Left ventricle myocardium inferior (tissue), 1 donor: ENCODE measurements at regions not wholly inside any gene's neighbourhood (a gene's known extent, or its start where the extent isn't known, plus 50 kb on each side); places are given as distances from the start of the nearest gene placed in this dataset.
"Not testable (repeated sequence)": the region's sequence is repeated elsewhere in the genome, so short reads cannot be mapped to it uniquely, and the experiment has no call there.

Source experiments
- DNase-seq: peaks from one replicate; pipeline ENCODE4 v3.0.0-alpha.2; 2020
- H3K27ac ChIP-seq: fragments of 200-600 bp; replicated peaks from 2 replicates; pipeline ENCODE4 v1.8.0; 2021
- H3K27me3 ChIP-seq: fragments of 200-600 bp; 2 replicates; pipeline ENCODE4 v1.8.0; 2021; ENCODE audit warnings: low read depth
- H3K36me3 ChIP-seq: fragments of 200-600 bp; 2 replicates; pipeline ENCODE4 v1.8.0; 2021
- H3K4me1 ChIP-seq: fragments of 200-600 bp; 2 replicates; pipeline ENCODE4 v1.8.0; 2021
- H3K4me3 ChIP-seq: fragments of 200-600 bp; 2 replicates; pipeline ENCODE4 v1.8.0; 2021; ENCODE audit warnings: mild to moderate bottlenecking, moderate library complexity
- H3K9me3 ChIP-seq: fragments of 200-600 bp; replicated peaks from 2 replicates; pipeline ENCODE4 v1.8.0; 2021
- intact Hi-C: fragments of 100-400 bp; cut with micrococcal nuclease; formaldehyde crosslinking; loops from one replicate; pipeline ENCODE4 v1.11.0; 2022
- TF ChIP-seq, protein P1 (sequence below): fragments of 200-600 bp; IDR thresholded peaks from 2 replicates; pipeline ENCODE4 v1.8.0; 2021; ENCODE audit warnings: antibody characterized with exemption, mild to moderate bottlenecking, borderline replicate concordance
- donor health status: DM: no; HTN: yes; CAD: no; lungs with severe emphysema.

DNA sequence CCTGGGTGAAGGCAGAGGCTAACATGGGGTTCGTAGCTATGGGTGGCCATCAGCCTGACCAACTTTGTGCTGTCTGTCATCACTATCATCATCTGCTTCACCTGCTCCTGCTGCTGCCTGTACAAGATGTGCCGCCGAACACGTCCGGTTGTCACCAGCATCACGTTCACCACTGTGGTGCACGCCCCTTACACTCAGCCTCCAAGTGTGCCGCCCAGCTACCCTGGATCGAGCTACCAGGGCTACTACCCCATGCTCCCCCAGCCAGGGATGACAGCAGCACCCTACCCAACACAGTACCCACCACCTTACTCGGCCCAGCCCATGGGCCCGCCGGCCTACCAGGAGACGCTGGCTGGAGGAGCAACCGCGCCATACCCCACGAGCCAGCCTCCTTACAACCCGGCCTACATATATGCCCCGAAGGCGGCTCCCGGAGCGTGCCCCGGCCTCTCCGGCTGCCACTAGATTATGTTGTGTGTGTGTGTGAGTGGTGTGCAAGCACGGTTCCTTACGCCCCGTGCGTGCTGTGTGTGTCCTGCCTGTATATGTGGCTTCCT, 213.4 kb upstream of the XIST start:
- H3K4me3 ChIP-seq = no peak overlapping the region
- intact Hi-C loops = no loop called here
- H3K36me3 ChIP-seq = peaks cover 10% of the 10 kb centered on the region
- no peak for DNase-seq
- H3K4me1 ChIP-seq = no peaks in the 10 kb centered on the region
- peaks cover 29% of the 10 kb centered on the region for H3K9me3 ChIP-seq
- no peak overlapping the region for H3K27ac ChIP-seq
- no peaks in the 10 kb centered on the region for H3K27me3 ChIP-seq
- TF ChIP-seq, protein P1, sequence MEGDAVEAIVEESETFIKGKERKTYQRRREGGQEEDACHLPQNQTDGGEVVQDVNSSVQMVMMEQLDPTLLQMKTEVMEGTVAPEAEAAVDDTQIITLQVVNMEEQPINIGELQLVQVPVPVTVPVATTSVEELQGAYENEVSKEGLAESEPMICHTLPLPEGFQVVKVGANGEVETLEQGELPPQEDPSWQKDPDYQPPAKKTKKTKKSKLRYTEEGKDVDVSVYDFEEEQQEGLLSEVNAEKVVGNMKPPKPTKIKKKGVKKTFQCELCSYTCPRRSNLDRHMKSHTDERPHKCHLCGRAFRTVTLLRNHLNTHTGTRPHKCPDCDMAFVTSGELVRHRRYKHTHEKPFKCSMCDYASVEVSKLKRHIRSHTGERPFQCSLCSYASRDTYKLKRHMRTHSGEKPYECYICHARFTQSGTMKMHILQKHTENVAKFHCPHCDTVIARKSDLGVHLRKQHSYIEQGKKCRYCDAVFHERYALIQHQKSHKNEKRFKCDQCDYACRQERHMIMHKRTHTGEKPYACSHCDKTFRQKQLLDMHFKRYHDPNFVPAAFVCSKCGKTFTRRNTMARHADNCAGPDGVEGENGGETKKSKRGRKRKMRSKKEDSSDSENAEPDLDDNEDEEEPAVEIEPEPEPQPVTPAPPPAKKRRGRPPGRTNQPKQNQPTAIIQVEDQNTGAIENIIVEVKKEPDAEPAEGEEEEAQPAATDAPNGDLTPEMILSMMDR = no peak

DNA sequence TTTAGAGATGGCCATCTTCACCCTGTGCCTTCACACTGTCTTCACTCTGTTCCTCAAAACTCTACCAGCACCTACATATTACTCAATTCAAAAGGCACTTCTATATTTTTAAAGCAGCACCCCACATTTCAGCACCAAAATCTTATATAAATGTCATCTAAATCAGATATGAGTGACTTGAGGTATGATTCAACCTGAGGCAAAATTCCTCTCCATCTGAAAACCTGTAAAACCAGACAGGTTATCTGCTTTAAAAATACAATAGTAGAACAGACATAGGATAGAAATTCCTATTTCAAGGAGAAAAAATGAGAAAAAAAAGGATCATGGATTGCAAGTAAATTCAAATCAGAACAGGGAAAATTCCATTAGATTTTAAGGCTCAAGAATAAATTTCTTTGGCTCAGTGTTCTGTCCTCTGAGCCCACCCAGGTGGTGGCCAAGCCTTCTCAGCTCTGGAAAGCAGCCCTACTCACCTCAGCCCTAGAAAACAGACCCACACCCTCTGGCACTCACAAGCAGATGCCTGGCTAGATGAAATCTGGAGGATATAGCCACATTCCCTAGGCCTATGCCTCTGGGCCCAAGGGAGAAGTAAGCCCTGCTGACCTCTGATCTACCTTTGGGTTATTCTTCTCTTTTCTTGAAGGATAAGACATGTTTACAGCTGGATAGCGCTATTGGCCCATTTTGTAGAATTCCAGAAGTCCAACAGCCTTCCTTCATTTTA, 211.1 kb upstream of the XIST start:
- TF ChIP-seq, protein P1 = no peak
- intact Hi-C loops = no loop called here

DNA sequence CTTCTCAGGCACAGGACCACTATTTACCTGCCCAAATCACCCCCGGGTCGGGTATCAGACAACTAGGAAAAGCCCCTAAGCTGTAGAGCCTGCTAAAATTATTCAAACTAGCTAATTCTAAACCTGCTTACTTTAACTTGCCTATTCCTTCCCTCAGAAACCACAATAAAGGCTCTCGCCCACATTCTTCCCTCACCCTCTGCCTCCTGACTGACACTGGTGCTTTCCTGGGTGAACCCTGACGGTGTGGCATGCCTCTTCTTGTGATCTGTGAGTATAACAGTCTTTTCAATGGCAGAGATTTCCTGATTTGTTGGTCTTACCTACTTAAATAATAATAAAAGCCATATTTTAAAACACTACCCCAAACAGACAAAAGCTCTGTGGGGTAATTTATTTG, 209.4 kb upstream of the XIST start:
- no peaks in the 10 kb centered on the region for H3K36me3 ChIP-seq
- TF ChIP-seq, protein P1 = no peak
- H3K27me3 ChIP-seq = no peaks in the 10 kb centered on the region
- H3K4me3 ChIP-seq = no peak overlapping the region
- no peaks in the 10 kb centered on the region for H3K4me1 ChIP-seq
- intact Hi-C loops = no loop called here
- H3K9me3 ChIP-seq = no peaks in the 10 kb centered on the region
- no peak overlapping the region for H3K27ac ChIP-seq
- DNase-seq = no peak

More for the DNA sequence above, 211.1 kb upstream of the XIST start:
- Histone ChIP-seq H3K9me3 (peaks cover 9% of the 10 kb centered on the region), H3K36me3 (no peaks in the 10 kb centered on the region), H3K4me3 (no peak overlapping the region), H3K27me3 (no peaks in the 10 kb centered on the region), H3K27ac (no peak overlapping the region), H3K4me1 (no peaks in the 10 kb centered on the region)
- no peak for DNase-seq

- peaks cover 15% of the 10 kb centered on the region for H3K9me3 ChIP-seq
- H3K4me3 ChIP-seq = no peak overlapping the region
- TF ChIP-seq, protein P1 = no peak
- H3K36me3 ChIP-seq = no peaks in the 10 kb centered on the region
- no peak overlapping the region for H3K27ac ChIP-seq
- no peaks in the 10 kb centered on the region for H3K4me1 ChIP-seq
- DNase-seq = no peak
- no peaks in the 10 kb centered on the region for H3K27me3 ChIP-seq
- intact Hi-C loops = no loop called here
These were observed 196.6 kb upstream of the XIST start for GRCh38 chrX:74049126-74049525.

GRCh38 chrX:74034066-74034465, 181.6 kb upstream of the XIST start:
- H3K27me3 ChIP-seq, H3K27ac ChIP-seq, H3K36me3 ChIP-seq, DNase-seq, H3K4me3 ChIP-seq, intact Hi-C loops, H3K4me1 ChIP-seq: not testable (repeated sequence)
- H3K9me3 ChIP-seq = peaks cover 37% of the 10 kb centered on the region

GRCh38 chrX:74031527-74031926, 179.0 kb upstream of the XIST start:
- H3K4me1 ChIP-seq, H3K27me3 ChIP-seq, DNase-seq, H3K27ac ChIP-seq, H3K4me3 ChIP-seq, H3K36me3 ChIP-seq, intact Hi-C loops: not testable (repeated sequence)
- peaks cover 28% of the 10 kb centered on the region for H3K9me3 ChIP-seq

DNA sequence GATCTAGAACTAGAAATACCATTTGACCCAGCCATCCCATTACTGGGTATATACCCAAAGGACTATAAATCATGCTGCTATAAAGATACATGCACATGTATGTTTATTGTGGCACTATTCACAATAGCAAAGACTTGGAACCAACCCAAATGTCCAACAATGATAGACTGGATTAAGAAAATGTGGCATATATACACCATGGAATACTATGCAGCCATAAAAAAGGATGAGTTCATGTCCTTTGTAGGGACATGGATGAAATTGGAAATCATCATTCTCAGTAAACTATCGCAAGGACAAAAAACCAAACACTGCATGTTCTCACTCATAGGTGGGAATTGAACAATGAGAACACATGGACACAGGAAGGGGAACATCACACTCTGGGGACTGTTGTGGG, 178.3 kb upstream of the XIST start:
- H3K27ac ChIP-seq, H3K4me1 ChIP-seq, H3K27me3 ChIP-seq, intact Hi-C loops, DNase-seq, H3K36me3 ChIP-seq, H3K4me3 ChIP-seq: not testable (repeated sequence)
- peaks cover 27% of the 10 kb centered on the region for H3K9me3 ChIP-seq

GRCh38 chrX:74025145-74025544, 172.6 kb upstream of the XIST start:
- peaks cover 18% of the 10 kb centered on the region for H3K9me3 ChIP-seq
- H3K36me3 ChIP-seq, intact Hi-C loops, H3K27me3 ChIP-seq, H3K27ac ChIP-seq, H3K4me3 ChIP-seq, DNase-seq, H3K4me1 ChIP-seq: not testable (repeated sequence)
